GM10266 (cell line): ENCODE measurements at regions not wholly inside any gene's neighbourhood (a gene's known extent, or its start where the extent isn't known, plus 50 kb on each side); places are given as distances from the start of the nearest gene placed in this dataset.

Experiments used
- DNase-seq: peaks from one replicate; pipeline ENCODE4 v3.0.0; 2012; ENCODE audit errors: extremely low spot score
- TF ChIP-seq, protein P1 (sequence below): IDR thresholded peaks from 2 replicates; pipeline ENCODE4 v1.5.1; 2012; ENCODE audit warnings: mild to moderate bottlenecking, low read depth; ENCODE audit not compliant: control insufficient read depth, insufficient read depth; ENCODE audit errors: missing control alignments

DNA sequence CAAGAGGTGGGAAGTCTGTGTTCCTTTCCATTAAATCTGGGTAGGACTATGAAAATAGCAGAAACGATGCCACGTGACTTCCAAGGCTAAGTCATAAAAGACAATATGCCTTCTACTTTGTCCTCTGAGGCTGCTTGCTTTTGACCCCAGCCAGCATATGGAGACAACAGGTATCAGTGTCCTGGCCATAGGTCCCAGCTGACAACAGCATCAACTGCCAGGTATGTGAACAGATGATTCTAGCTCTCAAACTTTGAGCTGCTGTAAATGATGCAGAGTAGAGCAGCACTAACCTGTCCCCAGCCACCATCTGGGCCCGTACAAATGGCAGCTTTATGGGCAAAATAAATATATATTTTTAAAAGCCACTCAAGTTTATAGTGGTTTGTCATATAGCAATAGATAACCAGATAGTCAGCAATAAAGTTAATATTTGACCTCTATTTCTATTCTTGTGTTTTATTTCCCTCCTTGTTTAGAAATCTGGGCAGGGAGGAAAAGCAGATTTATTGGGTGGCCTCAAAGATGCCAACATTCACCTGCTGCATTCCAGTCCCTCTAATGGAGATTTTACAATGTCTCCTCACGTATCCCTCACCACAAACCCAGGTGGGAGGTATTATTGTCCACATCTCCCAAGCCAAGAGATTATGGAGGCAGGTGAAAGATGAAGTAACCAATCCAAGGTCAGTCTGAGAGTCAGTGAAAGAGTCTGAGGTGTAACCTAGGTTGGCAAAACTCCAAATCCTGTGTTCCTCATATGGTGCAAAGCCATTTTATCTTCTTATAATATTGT is 209.6 kb upstream of the LARGE1 start:
- TF ChIP-seq, protein P1, sequence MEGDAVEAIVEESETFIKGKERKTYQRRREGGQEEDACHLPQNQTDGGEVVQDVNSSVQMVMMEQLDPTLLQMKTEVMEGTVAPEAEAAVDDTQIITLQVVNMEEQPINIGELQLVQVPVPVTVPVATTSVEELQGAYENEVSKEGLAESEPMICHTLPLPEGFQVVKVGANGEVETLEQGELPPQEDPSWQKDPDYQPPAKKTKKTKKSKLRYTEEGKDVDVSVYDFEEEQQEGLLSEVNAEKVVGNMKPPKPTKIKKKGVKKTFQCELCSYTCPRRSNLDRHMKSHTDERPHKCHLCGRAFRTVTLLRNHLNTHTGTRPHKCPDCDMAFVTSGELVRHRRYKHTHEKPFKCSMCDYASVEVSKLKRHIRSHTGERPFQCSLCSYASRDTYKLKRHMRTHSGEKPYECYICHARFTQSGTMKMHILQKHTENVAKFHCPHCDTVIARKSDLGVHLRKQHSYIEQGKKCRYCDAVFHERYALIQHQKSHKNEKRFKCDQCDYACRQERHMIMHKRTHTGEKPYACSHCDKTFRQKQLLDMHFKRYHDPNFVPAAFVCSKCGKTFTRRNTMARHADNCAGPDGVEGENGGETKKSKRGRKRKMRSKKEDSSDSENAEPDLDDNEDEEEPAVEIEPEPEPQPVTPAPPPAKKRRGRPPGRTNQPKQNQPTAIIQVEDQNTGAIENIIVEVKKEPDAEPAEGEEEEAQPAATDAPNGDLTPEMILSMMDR = no peak
- no peak for DNase-seq

DNA sequence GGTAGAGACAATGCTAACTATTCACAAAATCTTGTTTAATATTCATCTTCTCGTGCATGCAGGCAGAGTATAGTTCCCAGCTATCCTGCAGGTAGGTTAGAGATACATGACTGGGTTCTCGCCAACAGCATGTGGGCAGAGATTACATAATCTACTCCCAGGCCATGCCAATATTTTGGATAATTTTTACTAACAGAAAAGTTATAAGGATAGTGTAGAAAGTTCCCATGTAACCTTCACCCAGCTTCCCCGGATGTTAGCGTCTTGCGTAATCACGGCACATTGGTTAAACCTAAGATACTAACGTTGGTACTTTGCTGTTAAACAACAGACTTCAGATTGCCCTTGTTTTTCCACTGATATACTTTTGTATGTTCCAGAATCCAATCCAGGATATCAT is 215.5 kb upstream of the LARGE1 start:
- DNase-seq = no peak
- TF ChIP-seq, protein P1 = no peak

DNA sequence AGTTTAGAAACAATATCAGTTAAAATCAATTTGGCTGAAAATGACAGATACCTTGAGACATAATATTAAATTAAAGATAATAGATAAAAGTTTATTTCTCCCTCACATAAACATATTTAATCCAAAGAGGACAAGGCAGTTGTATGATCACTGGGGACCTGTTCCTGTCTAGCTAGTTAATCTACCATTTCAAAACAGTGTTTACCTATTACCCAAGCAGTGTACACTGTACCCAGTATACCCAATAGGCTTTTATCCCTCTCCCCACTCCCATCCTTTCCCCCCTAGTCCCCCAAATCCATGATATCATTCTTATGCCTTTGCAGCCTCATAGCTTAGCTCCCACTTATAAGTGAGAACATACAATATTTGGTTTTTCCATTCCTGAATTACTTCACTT is 229.7 kb upstream of the LARGE1 start:
- TF ChIP-seq, protein P1 = no peak
- DNase-seq = no peak

DNA sequence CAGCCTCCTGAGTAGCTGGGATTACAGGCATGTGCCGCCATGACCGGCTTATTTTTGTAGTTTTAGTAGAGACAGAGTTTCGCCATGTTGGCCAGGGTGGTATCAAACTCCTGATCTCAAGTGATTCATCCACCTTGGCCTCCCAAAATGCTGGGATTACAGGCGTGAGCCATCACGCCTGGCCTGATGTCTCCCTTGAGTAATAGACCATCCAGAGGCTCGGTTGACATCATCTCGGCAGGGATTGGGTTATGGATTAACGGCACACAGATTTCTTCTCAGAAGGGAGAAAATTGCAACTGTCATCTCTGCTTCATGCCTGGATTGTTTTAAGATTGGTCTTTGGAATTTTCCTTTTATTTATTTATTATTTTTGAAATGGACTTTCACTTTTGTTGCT is 239.2 kb upstream of the LARGE1 start:
- no peak for DNase-seq
- TF ChIP-seq, protein P1 = no peak

DNA sequence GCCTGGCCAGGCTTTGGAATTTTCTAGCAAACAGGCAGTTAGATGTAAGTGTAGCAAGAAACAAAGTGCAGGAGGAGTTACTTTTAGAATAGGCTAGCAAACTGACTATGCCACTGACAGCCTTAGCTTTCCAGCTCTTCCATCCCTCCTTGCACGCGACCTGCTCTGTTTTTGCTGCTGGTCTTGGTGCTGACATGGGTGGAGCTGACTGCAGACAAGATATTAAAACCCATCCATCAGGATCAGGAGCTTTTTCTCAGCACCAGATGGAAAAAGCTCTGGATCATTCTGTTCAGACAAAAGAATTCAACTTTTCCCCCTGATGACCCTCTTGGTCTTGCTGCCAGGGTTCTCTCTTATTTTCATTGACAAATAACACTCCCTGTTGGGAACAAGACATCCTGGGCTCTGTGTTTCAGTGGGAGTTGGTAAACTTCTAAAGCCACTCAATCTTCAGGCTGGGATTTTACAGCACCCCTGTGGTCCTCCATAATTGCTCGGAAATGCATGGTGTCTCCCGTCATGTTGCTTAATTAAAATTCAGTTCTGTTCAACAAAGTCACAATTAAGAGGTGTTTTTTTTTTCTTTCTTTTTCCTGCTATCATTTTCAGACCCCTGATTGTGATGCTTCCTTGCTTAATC is 240.0 kb upstream of the LARGE1 start:
- no peak for DNase-seq
- TF ChIP-seq, protein P1 = no peak

DNA sequence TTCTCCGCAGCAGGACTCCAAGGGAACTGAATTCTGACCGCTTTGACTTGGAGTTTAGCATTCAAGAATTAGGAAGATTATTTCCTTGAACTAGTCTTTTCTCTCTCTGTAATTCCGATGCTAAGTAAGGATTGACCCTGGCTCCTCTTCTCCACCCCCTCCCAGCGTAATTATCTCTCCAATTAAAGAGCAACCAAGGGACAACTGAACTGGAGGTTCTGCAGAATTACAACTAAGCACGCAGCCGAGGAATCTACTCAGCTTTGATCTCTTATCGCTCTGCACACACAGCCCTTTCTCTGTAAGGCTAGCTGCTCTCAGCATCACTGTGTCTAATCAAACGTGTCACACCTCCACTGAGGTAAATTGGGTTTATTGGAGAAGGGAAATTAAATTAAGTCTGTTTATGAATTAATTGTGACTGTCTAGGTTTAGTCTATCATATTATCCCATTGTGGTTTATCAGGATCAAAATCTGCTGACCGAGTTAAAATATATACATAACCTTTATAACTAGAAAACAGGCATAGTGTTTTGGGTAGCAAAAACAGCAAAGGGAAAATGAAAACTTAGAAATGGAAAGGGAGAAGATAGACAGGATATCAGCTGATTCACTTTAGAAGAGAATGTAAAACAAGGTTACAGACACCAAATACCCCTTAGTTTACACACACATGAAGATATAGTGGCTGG is 241.3 kb upstream of the LARGE1 start:
- TF ChIP-seq, protein P1 = no peak

DNA sequence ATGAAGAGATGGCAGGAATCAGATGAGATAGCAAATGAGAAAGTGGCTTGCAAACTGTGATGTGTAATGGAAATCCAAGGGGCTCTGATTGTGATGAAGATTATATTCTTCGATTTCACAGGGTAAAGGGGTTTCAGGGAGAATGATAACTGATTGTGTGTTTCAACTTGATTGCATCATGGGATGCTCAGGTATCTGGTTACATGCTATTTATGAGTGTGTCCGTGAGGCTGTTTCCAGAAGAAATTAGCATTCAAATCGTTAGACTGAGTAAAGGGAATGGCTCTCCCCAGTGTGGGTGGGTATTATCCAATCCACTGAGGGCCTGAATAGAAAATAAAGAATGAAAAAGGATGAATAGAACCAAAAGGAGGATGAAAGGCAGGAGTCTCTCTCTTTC is 278.7 kb upstream of the LARGE1 start:
- DNase-seq = no peak
- TF ChIP-seq, protein P1 = no peak

More for the DNA sequence above, 241.3 kb upstream of the LARGE1 start:
- DNase-seq = no peak
